ENCODE measurements at regions not wholly inside any gene's neighbourhood (a gene's known extent, or its start where the extent isn't known, plus 50 kb on each side); places are given as distances from the start of the nearest gene placed in this dataset.

DNA sequence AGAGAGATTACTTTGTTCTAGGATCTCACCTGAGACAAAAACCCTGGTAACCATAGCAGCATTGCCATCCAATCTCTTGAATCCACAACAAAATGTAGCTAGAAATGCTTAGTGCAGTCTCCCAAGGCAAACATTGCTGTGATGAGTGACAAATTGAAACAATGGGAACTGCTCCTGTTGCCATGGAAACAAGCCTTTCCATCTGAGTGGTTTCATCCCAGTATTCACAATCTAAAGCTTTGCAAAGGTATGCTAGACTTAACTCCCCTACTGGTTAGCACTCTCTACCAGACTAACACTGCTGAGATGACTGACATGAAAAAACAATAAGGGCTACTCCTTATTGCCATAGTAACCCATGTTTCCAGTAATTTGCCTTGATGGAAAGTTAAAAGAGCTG lies 172.6 kb upstream of the CNTN3 start:
- Mint-ChIP-seq H3K36me3 (ENCODE audit: insufficient read depth in 1 of 3, low read depth in 3 of 3) (no peaks in the 10 kb centered on the region), H3K4me1 (peaks cover 5 to 6% of the 10 kb centered on the region in 2 experiments; a peak in 3 of 4 replicates), H3K4me3 (no peak overlapping the region), H3K9me3 (no peaks in the 10 kb centered on the region; a peak in 1 of 5 replicates), H3K27ac (no peak overlapping the region; a peak in 1 of 7 replicates), H3K27me3 (ENCODE audit: low read depth) (no peaks in the 10 kb centered on the region; the same call in 1 of the 2 replicates)
- TF ChIP-seq, protein P1, sequence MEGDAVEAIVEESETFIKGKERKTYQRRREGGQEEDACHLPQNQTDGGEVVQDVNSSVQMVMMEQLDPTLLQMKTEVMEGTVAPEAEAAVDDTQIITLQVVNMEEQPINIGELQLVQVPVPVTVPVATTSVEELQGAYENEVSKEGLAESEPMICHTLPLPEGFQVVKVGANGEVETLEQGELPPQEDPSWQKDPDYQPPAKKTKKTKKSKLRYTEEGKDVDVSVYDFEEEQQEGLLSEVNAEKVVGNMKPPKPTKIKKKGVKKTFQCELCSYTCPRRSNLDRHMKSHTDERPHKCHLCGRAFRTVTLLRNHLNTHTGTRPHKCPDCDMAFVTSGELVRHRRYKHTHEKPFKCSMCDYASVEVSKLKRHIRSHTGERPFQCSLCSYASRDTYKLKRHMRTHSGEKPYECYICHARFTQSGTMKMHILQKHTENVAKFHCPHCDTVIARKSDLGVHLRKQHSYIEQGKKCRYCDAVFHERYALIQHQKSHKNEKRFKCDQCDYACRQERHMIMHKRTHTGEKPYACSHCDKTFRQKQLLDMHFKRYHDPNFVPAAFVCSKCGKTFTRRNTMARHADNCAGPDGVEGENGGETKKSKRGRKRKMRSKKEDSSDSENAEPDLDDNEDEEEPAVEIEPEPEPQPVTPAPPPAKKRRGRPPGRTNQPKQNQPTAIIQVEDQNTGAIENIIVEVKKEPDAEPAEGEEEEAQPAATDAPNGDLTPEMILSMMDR (conservative IDR thresholded peaks at IDR 0.05), result no peak
- Histone ChIP-seq H2BK20ac (ENCODE audit: low read depth, low read length, poor library complexity, severe bottlenecking) (no peak overlapping the region), H3T11ph (ENCODE audit: low read length) (no peak overlapping the region), H3K4me2 (ENCODE audit: insufficient read depth, insufficient read length, low read length) (no peak overlapping the region), H3K14ac (ENCODE audit: insufficient read depth, low read length) (no peak overlapping the region), H4K8ac (replicated peaks; ENCODE audit: insufficient read length, low read depth, low read length) (no peak overlapping the region), H3K23me2 (ENCODE audit: insufficient read length, low read depth, low read length, poor library complexity, severe bottlenecking) (no peaks in the 10 kb centered on the region), H3K9me3 (ENCODE audit: control insufficient read depth, low read depth, low read length) (no peaks in the 10 kb centered on the region), H3K9ac (ENCODE audit: extremely low read depth, insufficient read length, low read length) (no peak overlapping the region), H2BK15ac (ENCODE audit: low read depth, low read length) (no peak overlapping the region), H3K4me1 (ENCODE audit: insufficient read depth, low read length) (no peaks in the 10 kb centered on the region), H2AFZ (ENCODE audit: low read length) (no peak overlapping the region), H2BK5ac (ENCODE audit: insufficient read length, low read length) (no peak overlapping the region), H3K18ac (ENCODE audit: insufficient read length, low read depth, low read length) (no peak overlapping the region), H3K79me2 (ENCODE audit: insufficient read depth, low read length) (no peaks in the 10 kb centered on the region), H3K27ac (ENCODE audit: insufficient read length, low read depth, low read length) (no peak overlapping the region), H4K91ac (ENCODE audit: insufficient read length, low read depth, low read length) (no peak overlapping the region), H3K23ac (ENCODE audit: insufficient read length, low read depth, low read length) (no peak overlapping the region), H3K56ac (ENCODE audit: insufficient read length, low read depth, low read length) (no peak overlapping the region), H2BK12ac (ENCODE audit: insufficient read length, low read depth, low read length) (no peak overlapping the region), H3K4ac (ENCODE audit: low read depth, low read length) (no peak overlapping the region), H4K5ac (ENCODE audit: insufficient read length, low read depth, low read length) (no peak overlapping the region), H2BK120ac (ENCODE audit: low read depth, low read length, poor library complexity, severe bottlenecking) (no peak overlapping the region), H4K20me1 (ENCODE audit: control insufficient read depth, insufficient read depth, insufficient read length) (no peaks in the 10 kb centered on the region), H3K79me1 (ENCODE audit: insufficient read depth, low read depth, low read length, poor library complexity, severe bottlenecking) (no peaks in the 10 kb centered on the region), H3K27me3 (ENCODE audit: insufficient read depth, low read length) (no peaks in the 10 kb centered on the region), H2AK5ac (ENCODE audit: insufficient read length, low read length) (no peak overlapping the region)
- DNase-seq, result no peak

Measured in H9 (cell line).